ENCODE measurements at regions not wholly inside any gene's neighbourhood (a gene's known extent, or its start where the extent isn't known, plus 50 kb on each side); places are given as distances from the start of the nearest gene placed in this dataset.

- ChIA-PET POLR2A (interaction anchor here (0.7 kb wide), 1 partner anchor 96 kb away, joined by 3 read pairs; no protein-coding TSS in a partner anchor), CTCF (interaction anchor here (1.1 to 1.3 kb wide), 2 partner anchors 39 to 172 kb away, joined by 3 to 5 read pairs; no protein-coding TSS in a partner anchor)
- TF ChIP-seq CTCF (IDR thresholded peaks at IDR 0.05; ENCODE audit: unreplicated experiment) = no peak
- H3K27me3 Mint-ChIP-seq (ENCODE audit: insufficient read depth, unreplicated experiment) = peaks cover 59% of the 10 kb centered on the region
- no peaks in the 10 kb centered on the region for H3K9me3 Mint-ChIP-seq (ENCODE audit: unreplicated experiment)
- no peak overlapping the region for H3K4me3 Mint-ChIP-seq (ENCODE audit: unreplicated experiment)
- H3K27ac Mint-ChIP-seq (ENCODE audit: low read depth, unreplicated experiment) = no peak overlapping the region
- intact Hi-C loops (cut with micrococcal nuclease) = no loop called here
- no peaks in the 10 kb centered on the region for H3K36me3 Mint-ChIP-seq (ENCODE audit: insufficient read depth, unreplicated experiment)
- no peak for DNase-seq (ENCODE audit: unreplicated experiment)
- H3K4me1 Mint-ChIP-seq (ENCODE audit: insufficient read depth, unreplicated experiment) = peaks cover 6% of the 10 kb centered on the region
- BruUV-seq (replicated peaks) = no TSS peak
Observed at GRCh38 chr12:4104722-4105244, 168.8 kb upstream of the CCND2 start.

- Mint-ChIP-seq H3K27ac (ENCODE audit: low read depth, unreplicated experiment) (no peak overlapping the region), H3K36me3 (ENCODE audit: insufficient read depth, unreplicated experiment) (no peaks in the 10 kb centered on the region), H3K4me3 (ENCODE audit: unreplicated experiment) (no peak overlapping the region), H3K4me1 (ENCODE audit: insufficient read depth, unreplicated experiment) (no peaks in the 10 kb centered on the region), H3K27me3 (ENCODE audit: insufficient read depth, unreplicated experiment) (peaks cover 65% of the 10 kb centered on the region), H3K9me3 (ENCODE audit: unreplicated experiment) (no peaks in the 10 kb centered on the region)
- POLR2A ChIA-PET = interaction anchor here (0.6 kb wide), 1 partner anchor 11 kb away, joined by 5 read pairs; no protein-coding TSS in a partner anchor
- no peak for DNase-seq (ENCODE audit: unreplicated experiment)
- no TSS peak for BruUV-seq (replicated peaks)
- TF ChIP-seq CTCF (IDR thresholded peaks at IDR 0.05; ENCODE audit: unreplicated experiment) = no peak
- CTCF ChIA-PET = interaction anchor here (0.6 to 1.3 kb wide), 4 partner anchors 8 to 213 kb away, joined by 3 to 6 read pairs (median 5); no protein-coding TSS in a partner anchor
- intact Hi-C loops (cut with micrococcal nuclease) = no loop called here
Observed at GRCh38 chr12:4099276-4099675, 174.3 kb upstream of the CCND2 start.

- no peaks in the 10 kb centered on the region for H3K36me3 Mint-ChIP-seq (ENCODE audit: insufficient read depth, unreplicated experiment)
- TF ChIP-seq CTCF (IDR thresholded peaks at IDR 0.05; ENCODE audit: unreplicated experiment) = no peak
- CTCF ChIA-PET = interaction anchor here (0.6 to 1.8 kb wide), 2 partner anchors 186 to 758 kb away, joined by 3 to 7 read pairs; no protein-coding TSS in a partner anchor
- no peaks in the 10 kb centered on the region for H3K4me1 Mint-ChIP-seq (ENCODE audit: insufficient read depth, unreplicated experiment)
- no TSS peak for BruUV-seq (replicated peaks)
- H3K9me3 Mint-ChIP-seq (ENCODE audit: unreplicated experiment) = no peaks in the 10 kb centered on the region
- intact Hi-C loops (cut with micrococcal nuclease) = no loop called here
- DNase-seq (ENCODE audit: unreplicated experiment) = no peak
- POLR2A ChIA-PET = no interaction called here
- H3K27ac Mint-ChIP-seq (ENCODE audit: low read depth, unreplicated experiment) = no peak overlapping the region
- peaks cover 56% of the 10 kb centered on the region for H3K27me3 Mint-ChIP-seq (ENCODE audit: insufficient read depth, unreplicated experiment)
- H3K4me3 Mint-ChIP-seq (ENCODE audit: unreplicated experiment) = no peak overlapping the region
Observed at GRCh38 chr12:4091016-4091743, 182.4 kb upstream of the CCND2 start.

- H3K36me3 Mint-ChIP-seq (ENCODE audit: insufficient read depth, unreplicated experiment) = no peaks in the 10 kb centered on the region
- no peak overlapping the region for H3K4me3 Mint-ChIP-seq (ENCODE audit: unreplicated experiment)
- no peak for DNase-seq (ENCODE audit: unreplicated experiment)
- intact Hi-C loops (cut with micrococcal nuclease) = no loop called here
- H3K27me3 Mint-ChIP-seq (ENCODE audit: insufficient read depth, unreplicated experiment) = peaks cover 56% of the 10 kb centered on the region
- ChIA-PET POLR2A (no interaction called here), CTCF (interaction anchor here (0.9 to 1.8 kb wide), 3 partner anchors 11 to 187 kb away, joined by 4 to 7 read pairs (median 4); no protein-coding TSS in a partner anchor)
- no peak for TF ChIP-seq CTCF (IDR thresholded peaks at IDR 0.05; ENCODE audit: unreplicated experiment)
- no TSS peak for BruUV-seq (replicated peaks)
- H3K4me1 Mint-ChIP-seq (ENCODE audit: insufficient read depth, unreplicated experiment) = no peaks in the 10 kb centered on the region
- H3K27ac Mint-ChIP-seq (ENCODE audit: low read depth, unreplicated experiment) = no peak overlapping the region
- no peaks in the 10 kb centered on the region for H3K9me3 Mint-ChIP-seq (ENCODE audit: unreplicated experiment)
Observed at GRCh38 chr12:4089956-4090355, 183.6 kb upstream of the CCND2 start.

Data from MCF 10A (cell line).